ENCODE measurements at regions not wholly inside any gene's neighbourhood (a gene's known extent, or its start where the extent isn't known, plus 50 kb on each side); places are given as distances from the start of the nearest gene placed in this dataset.

DNA sequence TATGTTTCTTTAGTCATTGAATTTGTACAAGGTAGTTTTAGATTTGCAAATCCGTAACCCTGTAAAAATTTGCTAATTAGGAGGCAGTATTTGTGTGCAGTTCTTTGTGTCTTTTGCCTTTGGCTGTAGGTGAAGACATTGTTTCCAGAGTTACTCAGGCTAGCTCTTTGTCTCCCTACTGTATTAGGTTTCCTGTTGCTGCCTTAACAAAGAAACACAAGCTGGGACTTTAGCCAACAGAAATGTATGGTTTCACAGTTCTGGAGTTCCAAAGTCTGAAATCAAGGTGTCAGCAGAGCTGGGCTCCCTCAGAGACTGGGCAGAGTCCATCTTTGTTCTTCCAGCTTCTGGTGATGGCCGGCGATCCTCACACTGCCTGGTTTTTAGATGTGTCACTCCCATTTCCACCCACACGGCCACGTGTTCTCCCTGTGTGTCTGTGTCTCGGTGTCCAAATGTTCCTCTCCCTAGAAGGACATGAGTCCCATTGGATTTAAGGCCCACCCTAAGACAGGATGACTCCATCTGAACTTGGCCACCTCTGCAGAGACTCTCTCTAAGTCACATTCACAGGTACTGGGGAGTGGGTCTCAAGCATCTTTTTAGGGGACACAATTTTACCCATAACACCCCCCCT is 309.7 kb downstream of the GALR1 start:
- no peaks in the 10 kb centered on the region for H3K4me1 ChIP-seq (ENCODE audit: control insufficient read depth, insufficient read depth, low read length, poor library complexity, severe bottlenecking)
- H3K4me3 ChIP-seq (ENCODE audit: insufficient read depth, low read depth, low read length, poor library complexity, severe bottlenecking) = no peak overlapping the region
- H3K27me3 ChIP-seq (replicated peaks; ENCODE audit: control insufficient read depth, insufficient read depth, low read length, poor library complexity, severe bottlenecking) = peaks cover 3% of the 10 kb centered on the region
- H3K9me3 ChIP-seq (ENCODE audit: control insufficient read depth, low read length) = no peaks in the 10 kb centered on the region
- no peak for DNase-seq
- no peaks in the 10 kb centered on the region for H3K36me3 ChIP-seq (ENCODE audit: control insufficient read depth, insufficient read depth, low read length)
- H3K27ac ChIP-seq (ENCODE audit: insufficient read depth, low read length, poor library complexity, severe bottlenecking) = no peak overlapping the region

DNA sequence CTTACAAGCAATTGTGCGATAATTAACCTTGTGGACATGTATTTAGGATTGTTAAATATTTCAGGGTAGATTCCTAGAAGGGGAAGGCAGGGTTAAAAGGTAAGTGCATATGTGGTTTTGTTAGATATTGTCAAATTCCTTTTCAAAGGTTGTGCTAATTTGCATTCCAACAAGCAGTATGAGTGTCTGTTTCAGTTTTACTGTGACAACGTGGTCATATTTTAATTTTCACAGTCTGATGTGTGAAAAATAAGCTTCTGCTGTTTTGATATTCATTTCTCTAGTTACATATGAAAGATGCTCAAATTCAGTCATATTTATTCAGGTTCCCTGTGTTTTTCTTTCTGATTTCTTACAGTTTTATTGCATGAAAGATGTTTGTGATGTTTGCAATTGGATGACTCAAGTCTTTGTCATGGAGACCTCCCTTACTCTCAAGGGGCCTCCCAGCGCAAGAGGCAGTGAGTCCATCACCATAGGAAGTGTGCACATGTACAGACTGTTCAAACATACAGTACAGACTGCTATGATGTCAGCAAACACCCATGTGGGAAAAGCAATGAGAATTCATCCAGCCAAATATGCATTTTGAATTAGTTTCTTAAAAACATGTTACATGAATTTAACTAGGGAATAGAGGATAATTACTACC is 310.8 kb downstream of the GALR1 start:
- Histone ChIP-seq H3K36me3 (ENCODE audit: control insufficient read depth, insufficient read depth, low read length) (no peaks in the 10 kb centered on the region), H3K4me1 (ENCODE audit: control insufficient read depth, insufficient read depth, low read length, poor library complexity, severe bottlenecking) (no peaks in the 10 kb centered on the region), H3K4me3 (ENCODE audit: insufficient read depth, low read depth, low read length, poor library complexity, severe bottlenecking) (no peak overlapping the region), H3K27me3 (replicated peaks; ENCODE audit: control insufficient read depth, insufficient read depth, low read length, poor library complexity, severe bottlenecking) (peaks cover 3% of the 10 kb centered on the region), H3K9me3 (ENCODE audit: control insufficient read depth, low read length) (no peaks in the 10 kb centered on the region), H3K27ac (ENCODE audit: insufficient read depth, low read length, poor library complexity, severe bottlenecking) (no peak overlapping the region)
- DNase-seq = no peak

- H3K4me3 ChIP-seq (ENCODE audit: insufficient read depth, low read depth, low read length, poor library complexity, severe bottlenecking) = no peak overlapping the region
- DNase-seq = no peak
Measured at GRCh38 chr18:77566604-77567003, 317.0 kb downstream of the GALR1 start.

GRCh38 chr18:77567205-77567604 is 317.6 kb downstream of the GALR1 start:
- DNase-seq = no peak
- H3K27me3 ChIP-seq (replicated peaks; ENCODE audit: control insufficient read depth, insufficient read depth, low read length, poor library complexity, severe bottlenecking) = no peaks in the 10 kb centered on the region
- no peaks in the 10 kb centered on the region for H3K36me3 ChIP-seq (ENCODE audit: control insufficient read depth, insufficient read depth, low read length)
- H3K27ac ChIP-seq (ENCODE audit: insufficient read depth, low read length, poor library complexity, severe bottlenecking) = no peak overlapping the region
- no peak overlapping the region for H3K4me3 ChIP-seq (ENCODE audit: insufficient read depth, low read depth, low read length, poor library complexity, severe bottlenecking)
- no peaks in the 10 kb centered on the region for H3K4me1 ChIP-seq (ENCODE audit: control insufficient read depth, insufficient read depth, low read length, poor library complexity, severe bottlenecking)
- no peaks in the 10 kb centered on the region for H3K9me3 ChIP-seq (ENCODE audit: control insufficient read depth, low read length)

More at GRCh38 chr18:77566604-77567003, 317.0 kb downstream of the GALR1 start:
- no peak overlapping the region for H3K27ac ChIP-seq (ENCODE audit: insufficient read depth, low read length, poor library complexity, severe bottlenecking)
- H3K27me3 ChIP-seq (replicated peaks; ENCODE audit: control insufficient read depth, insufficient read depth, low read length, poor library complexity, severe bottlenecking) = no peaks in the 10 kb centered on the region
- no peaks in the 10 kb centered on the region for H3K4me1 ChIP-seq (ENCODE audit: control insufficient read depth, insufficient read depth, low read length, poor library complexity, severe bottlenecking)
- H3K36me3 ChIP-seq (ENCODE audit: control insufficient read depth, insufficient read depth, low read length) = no peaks in the 10 kb centered on the region
- no peaks in the 10 kb centered on the region for H3K9me3 ChIP-seq (ENCODE audit: control insufficient read depth, low read length)

DNA sequence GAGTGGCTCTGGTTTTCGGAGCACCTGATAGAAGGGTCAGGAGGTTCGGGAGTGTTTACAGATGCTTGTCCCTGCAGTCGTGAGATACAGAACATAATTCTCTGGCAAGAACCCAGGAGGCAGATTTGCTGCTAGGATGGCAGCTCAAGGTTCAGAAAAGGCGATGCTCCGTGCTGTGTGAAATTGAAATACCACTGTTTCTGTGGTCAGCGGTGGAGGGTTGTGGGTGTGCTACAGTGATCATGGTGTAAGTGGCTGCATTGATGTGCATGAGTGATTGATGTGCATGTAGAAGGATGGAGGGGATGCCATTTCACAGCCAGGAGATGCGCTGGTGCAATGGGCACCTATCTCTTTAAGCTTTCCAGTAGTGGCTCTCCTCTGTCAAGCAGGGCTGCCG is 322.1 kb downstream of the GALR1 start:
- no peak overlapping the region for H3K27ac ChIP-seq (ENCODE audit: insufficient read depth, low read length, poor library complexity, severe bottlenecking)
- no peaks in the 10 kb centered on the region for H3K36me3 ChIP-seq (ENCODE audit: control insufficient read depth, insufficient read depth, low read length)
- H3K4me1 ChIP-seq (ENCODE audit: control insufficient read depth, insufficient read depth, low read length, poor library complexity, severe bottlenecking) = no peaks in the 10 kb centered on the region
- H3K27me3 ChIP-seq (replicated peaks; ENCODE audit: control insufficient read depth, insufficient read depth, low read length, poor library complexity, severe bottlenecking) = no peaks in the 10 kb centered on the region
- H3K4me3 ChIP-seq (ENCODE audit: insufficient read depth, low read depth, low read length, poor library complexity, severe bottlenecking) = no peak overlapping the region
- H3K9me3 ChIP-seq (ENCODE audit: control insufficient read depth, low read length) = no peaks in the 10 kb centered on the region
- DNase-seq = no peak

DNA sequence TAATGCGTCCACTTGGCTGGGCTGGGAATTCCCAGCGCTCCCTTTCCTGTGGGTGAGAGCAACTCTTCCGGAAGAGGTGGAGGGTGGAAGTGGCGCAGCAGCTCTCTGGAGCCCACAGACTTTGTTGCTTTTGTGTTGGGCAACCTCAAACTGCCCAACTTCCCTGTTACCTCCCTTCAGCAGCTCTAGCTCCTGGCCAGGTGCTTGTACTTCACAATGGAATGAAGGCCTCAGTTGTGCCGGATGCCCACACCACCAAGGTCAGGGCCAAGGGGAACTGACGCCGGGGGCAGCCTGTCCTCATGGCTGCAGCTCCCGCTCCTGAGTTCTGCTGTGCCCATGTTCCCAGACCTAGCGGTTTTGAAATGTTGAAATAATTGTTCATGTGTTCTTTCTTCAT is 322.9 kb downstream of the GALR1 start:
- H3K4me1 ChIP-seq (ENCODE audit: control insufficient read depth, insufficient read depth, low read length, poor library complexity, severe bottlenecking) = no peaks in the 10 kb centered on the region
- no peaks in the 10 kb centered on the region for H3K9me3 ChIP-seq (ENCODE audit: control insufficient read depth, low read length)
- H3K27ac ChIP-seq (ENCODE audit: insufficient read depth, low read length, poor library complexity, severe bottlenecking) = no peak overlapping the region
- no peaks in the 10 kb centered on the region for H3K36me3 ChIP-seq (ENCODE audit: control insufficient read depth, insufficient read depth, low read length)
- no peaks in the 10 kb centered on the region for H3K27me3 ChIP-seq (replicated peaks; ENCODE audit: control insufficient read depth, insufficient read depth, low read length, poor library complexity, severe bottlenecking)
- DNase-seq = no peak
- H3K4me3 ChIP-seq (ENCODE audit: insufficient read depth, low read depth, low read length, poor library complexity, severe bottlenecking) = no peak overlapping the region

DNA sequence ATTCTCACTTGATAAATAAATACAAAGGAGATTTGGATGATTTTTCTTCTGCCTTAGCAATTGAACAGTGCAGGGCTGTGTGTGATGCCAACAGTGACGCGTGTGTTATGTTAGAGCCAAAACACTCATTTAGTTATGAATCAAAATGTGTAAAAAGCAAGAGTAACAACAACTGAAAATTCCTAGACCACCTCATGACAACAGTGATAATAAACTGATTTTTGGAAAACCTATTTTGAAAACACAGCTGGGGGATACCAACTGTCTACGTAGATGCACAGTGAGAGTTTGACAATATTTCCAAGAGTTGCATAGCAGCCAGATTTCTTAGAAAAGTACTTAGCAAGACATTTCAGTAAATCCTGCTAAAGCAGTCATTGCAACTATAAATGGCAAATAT is 323.9 kb downstream of the GALR1 start:
- Histone ChIP-seq H3K4me3 (ENCODE audit: insufficient read depth, low read depth, low read length, poor library complexity, severe bottlenecking) (no peak overlapping the region), H3K36me3 (ENCODE audit: control insufficient read depth, insufficient read depth, low read length) (no peaks in the 10 kb centered on the region), H3K4me1 (ENCODE audit: control insufficient read depth, insufficient read depth, low read length, poor library complexity, severe bottlenecking) (no peaks in the 10 kb centered on the region), H3K27me3 (replicated peaks; ENCODE audit: control insufficient read depth, insufficient read depth, low read length, poor library complexity, severe bottlenecking) (no peaks in the 10 kb centered on the region), H3K9me3 (ENCODE audit: control insufficient read depth, low read length) (no peaks in the 10 kb centered on the region), H3K27ac (ENCODE audit: insufficient read depth, low read length, poor library complexity, severe bottlenecking) (no peak overlapping the region)
- DNase-seq = no peak

DNA sequence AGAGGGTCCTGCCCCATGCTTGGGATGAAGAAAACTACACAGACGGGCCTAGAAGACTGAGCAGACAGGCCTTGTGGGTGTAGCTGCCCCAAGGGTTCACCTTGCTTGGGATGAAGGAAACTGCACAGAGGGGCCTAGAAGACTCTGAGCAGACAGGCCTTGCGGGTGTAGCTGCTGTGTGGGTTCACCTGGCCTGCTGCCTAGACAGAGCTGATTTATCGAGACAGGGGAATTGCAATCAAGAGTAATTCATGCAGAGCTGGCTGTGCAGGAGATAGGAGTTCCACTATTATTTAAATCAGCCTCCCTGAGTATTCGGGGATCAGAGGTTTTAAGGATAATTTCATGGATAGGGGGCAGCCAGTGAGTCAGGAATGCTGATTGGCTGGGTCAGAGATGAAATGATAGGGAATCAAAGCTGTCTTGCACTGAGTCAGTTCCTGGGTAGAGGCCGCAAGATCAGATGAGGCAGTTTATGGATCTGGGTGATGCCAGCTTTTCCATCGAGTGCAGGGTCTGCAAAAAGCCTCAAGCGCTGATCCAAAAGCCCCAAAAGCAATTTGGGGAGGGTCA is 341.4 kb downstream of the GALR1 start:
- H3K27ac ChIP-seq (ENCODE audit: insufficient read depth, low read length, poor library complexity, severe bottlenecking) = no peak overlapping the region
- H3K4me3 ChIP-seq (ENCODE audit: insufficient read depth, low read depth, low read length, poor library complexity, severe bottlenecking) = no peak overlapping the region
- no peaks in the 10 kb centered on the region for H3K27me3 ChIP-seq (replicated peaks; ENCODE audit: control insufficient read depth, insufficient read depth, low read length, poor library complexity, severe bottlenecking)
- H3K9me3 ChIP-seq (ENCODE audit: control insufficient read depth, low read length) = no peaks in the 10 kb centered on the region
- no peak for DNase-seq
- H3K4me1 ChIP-seq (ENCODE audit: control insufficient read depth, insufficient read depth, low read length, poor library complexity, severe bottlenecking) = no peaks in the 10 kb centered on the region
- no peaks in the 10 kb centered on the region for H3K36me3 ChIP-seq (ENCODE audit: control insufficient read depth, insufficient read depth, low read length)

DNA sequence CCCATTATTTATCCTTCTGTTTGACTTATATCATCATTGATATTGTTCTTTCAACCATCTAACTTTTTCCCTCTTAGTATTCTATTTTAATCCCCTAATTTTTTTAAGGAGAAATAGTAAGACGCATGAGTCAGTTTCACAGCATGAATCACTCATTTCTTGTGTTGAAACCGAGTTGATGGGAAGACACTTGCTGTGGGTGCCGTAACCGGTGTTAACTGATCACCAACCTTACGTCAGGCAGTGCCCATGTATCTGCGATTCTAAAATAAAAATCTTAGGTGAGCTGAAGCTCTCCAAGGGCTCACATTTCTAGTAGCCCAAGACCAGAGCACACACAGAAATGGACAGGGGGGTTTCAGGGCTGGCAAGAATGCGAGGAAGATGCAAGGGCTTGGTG is 348.1 kb downstream of the GALR1 start:
- no peaks in the 10 kb centered on the region for H3K4me1 ChIP-seq (ENCODE audit: control insufficient read depth, insufficient read depth, low read length, poor library complexity, severe bottlenecking)
- H3K27ac ChIP-seq (ENCODE audit: insufficient read depth, low read length, poor library complexity, severe bottlenecking) = no peak overlapping the region
- H3K27me3 ChIP-seq (replicated peaks; ENCODE audit: control insufficient read depth, insufficient read depth, low read length, poor library complexity, severe bottlenecking) = no peaks in the 10 kb centered on the region
- H3K9me3 ChIP-seq (ENCODE audit: control insufficient read depth, low read length) = no peaks in the 10 kb centered on the region
- no peaks in the 10 kb centered on the region for H3K36me3 ChIP-seq (ENCODE audit: control insufficient read depth, insufficient read depth, low read length)
- DNase-seq = no peak
- no peak overlapping the region for H3K4me3 ChIP-seq (ENCODE audit: insufficient read depth, low read depth, low read length, poor library complexity, severe bottlenecking)

DNA sequence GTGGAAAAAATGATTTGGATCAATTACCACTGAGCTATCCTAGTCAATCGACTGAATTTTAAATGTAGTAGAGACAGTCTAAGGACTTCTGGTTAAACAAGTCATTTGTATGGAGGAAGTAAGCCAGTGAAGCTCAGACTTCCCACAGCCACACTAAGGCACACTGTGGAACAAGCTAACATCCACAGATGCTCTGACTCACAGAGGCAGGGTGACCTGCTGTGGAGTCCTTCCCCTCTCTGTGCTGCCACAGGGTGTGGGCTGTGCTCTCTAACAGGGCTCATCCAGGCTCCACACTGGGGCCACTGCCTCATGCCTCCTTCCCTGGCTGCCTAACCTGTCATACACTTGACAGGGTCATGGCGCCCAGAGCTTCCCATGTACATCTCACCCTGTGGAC is 351.0 kb downstream of the GALR1 start:
- Histone ChIP-seq H3K9me3 (ENCODE audit: control insufficient read depth, low read length) (no peaks in the 10 kb centered on the region), H3K36me3 (ENCODE audit: control insufficient read depth, insufficient read depth, low read length) (no peaks in the 10 kb centered on the region)

More for the DNA sequence above, 351.0 kb downstream of the GALR1 start:
- H3K4me1 ChIP-seq (ENCODE audit: control insufficient read depth, insufficient read depth, low read length, poor library complexity, severe bottlenecking) = no peaks in the 10 kb centered on the region
- DNase-seq = no peak
- no peak overlapping the region for H3K4me3 ChIP-seq (ENCODE audit: insufficient read depth, low read depth, low read length, poor library complexity, severe bottlenecking)
- no peaks in the 10 kb centered on the region for H3K27me3 ChIP-seq (replicated peaks; ENCODE audit: control insufficient read depth, insufficient read depth, low read length, poor library complexity, severe bottlenecking)
- H3K27ac ChIP-seq (ENCODE audit: insufficient read depth, low read length, poor library complexity, severe bottlenecking) = no peak overlapping the region

Data from effector memory CD4-positive, alpha-beta T cell (primary cell).